ENCODE measurements at regions not wholly inside any gene's neighbourhood (a gene's known extent, or its start where the extent isn't known, plus 50 kb on each side); places are given as distances from the start of the nearest gene placed in this dataset.

DNA sequence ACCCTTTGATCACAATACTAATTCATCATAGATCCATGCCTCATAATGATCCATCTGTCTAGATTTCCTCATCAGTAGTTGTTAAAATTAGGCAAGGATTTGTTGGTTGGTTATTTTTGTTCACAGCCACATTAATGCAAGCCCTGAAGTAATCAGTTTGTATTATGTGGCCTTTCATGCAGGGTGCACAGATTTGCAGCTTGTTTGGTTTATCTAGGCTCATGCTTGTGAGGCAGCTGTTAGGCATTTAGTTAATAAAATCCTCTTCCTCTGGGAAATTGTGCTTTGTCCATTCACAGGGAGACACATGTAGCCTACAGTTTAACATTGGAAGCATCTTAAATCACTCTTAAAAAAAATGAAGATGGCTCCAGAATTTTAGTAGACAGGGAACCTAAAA lies 162.8 kb upstream of the ZNF385D start:
- H3K79me2 ChIP-seq (ENCODE audit: insufficient read depth, low read length) = no peaks in the 10 kb centered on the region
- no peak overlapping the region for H3K27ac ChIP-seq (ENCODE audit: low read depth, low read length, poor library complexity, severe bottlenecking)
- no peaks in the 10 kb centered on the region for H3K36me3 ChIP-seq (ENCODE audit: insufficient read depth, low read length)
- no peaks in the 10 kb centered on the region for H3F3A ChIP-seq (ENCODE audit: insufficient read depth, low read length)
- H3K9me3 ChIP-seq (ENCODE audit: low read length) = no peaks in the 10 kb centered on the region
- no peak for TF ChIP-seq EZH2 (IDR thresholded peaks at IDR 0.05; ENCODE audit: borderline replicate concordance, low read length)
- no peak for TF ChIP-seq CTCF (IDR thresholded peaks at IDR 0.05; ENCODE audit: low read length)
- no peak overlapping the region for H3K4me2 ChIP-seq (ENCODE audit: low read length)
- H3K4me1 ChIP-seq (ENCODE audit: insufficient read depth, low read length, severe bottlenecking) = no peaks in the 10 kb centered on the region
- no peak overlapping the region for H3K9ac ChIP-seq (ENCODE audit: low read length)
- H4K20me1 ChIP-seq (ENCODE audit: insufficient read depth, low read length) = no peaks in the 10 kb centered on the region
- no peak overlapping the region for H3K4me3 ChIP-seq (ENCODE audit: low read depth, low read length, poor library complexity, severe bottlenecking)
- H3K27me3 ChIP-seq (ENCODE audit: insufficient read depth, low read length) = no peaks in the 10 kb centered on the region
- no peak overlapping the region for H2AFZ ChIP-seq (ENCODE audit: low read length)
- no peaks in the 10 kb centered on the region for H3K9me2 ChIP-seq (ENCODE audit: low read depth, low read length)

DNA sequence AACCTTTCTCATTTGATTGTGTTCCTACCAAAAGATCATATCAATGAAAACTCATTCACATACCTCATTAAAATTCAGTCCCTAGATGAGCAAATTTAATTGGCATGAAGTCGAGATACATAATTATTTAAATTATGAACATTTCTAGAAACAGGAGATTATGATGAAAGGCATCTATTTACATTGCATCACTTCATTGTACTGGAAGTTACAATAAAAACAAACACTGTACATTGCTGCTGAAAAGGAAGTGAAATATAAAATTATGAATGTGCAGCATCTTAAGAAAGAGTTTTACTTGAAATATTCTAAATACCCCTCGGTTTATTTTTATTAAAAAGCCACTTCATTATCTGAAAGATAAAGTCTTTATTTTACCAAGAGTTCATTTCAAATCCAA lies 163.4 kb upstream of the ZNF385D start:
- Histone ChIP-seq H3K9me2 (ENCODE audit: low read depth, low read length) (no peaks in the 10 kb centered on the region), H3K9me3 (ENCODE audit: low read length) (no peaks in the 10 kb centered on the region), H3K27ac (ENCODE audit: low read depth, low read length, poor library complexity, severe bottlenecking) (no peak overlapping the region), H3K4me1 (ENCODE audit: insufficient read depth, low read length, severe bottlenecking) (no peaks in the 10 kb centered on the region), H2AFZ (ENCODE audit: low read length) (no peak overlapping the region), H3K79me2 (ENCODE audit: insufficient read depth, low read length) (no peaks in the 10 kb centered on the region), H3K27me3 (ENCODE audit: insufficient read depth, low read length) (no peaks in the 10 kb centered on the region), H3K36me3 (ENCODE audit: insufficient read depth, low read length) (no peaks in the 10 kb centered on the region), H3K4me3 (ENCODE audit: low read depth, low read length, poor library complexity, severe bottlenecking) (no peak overlapping the region), H4K20me1 (ENCODE audit: insufficient read depth, low read length) (no peaks in the 10 kb centered on the region), H3K4me2 (ENCODE audit: low read length) (no peak overlapping the region), H3F3A (ENCODE audit: insufficient read depth, low read length) (no peaks in the 10 kb centered on the region), H3K9ac (ENCODE audit: low read length) (no peak overlapping the region)
- no peak for TF ChIP-seq EZH2 (IDR thresholded peaks at IDR 0.05; ENCODE audit: borderline replicate concordance, low read length)
- TF ChIP-seq CTCF (IDR thresholded peaks at IDR 0.05; ENCODE audit: low read length) = no peak

DNA sequence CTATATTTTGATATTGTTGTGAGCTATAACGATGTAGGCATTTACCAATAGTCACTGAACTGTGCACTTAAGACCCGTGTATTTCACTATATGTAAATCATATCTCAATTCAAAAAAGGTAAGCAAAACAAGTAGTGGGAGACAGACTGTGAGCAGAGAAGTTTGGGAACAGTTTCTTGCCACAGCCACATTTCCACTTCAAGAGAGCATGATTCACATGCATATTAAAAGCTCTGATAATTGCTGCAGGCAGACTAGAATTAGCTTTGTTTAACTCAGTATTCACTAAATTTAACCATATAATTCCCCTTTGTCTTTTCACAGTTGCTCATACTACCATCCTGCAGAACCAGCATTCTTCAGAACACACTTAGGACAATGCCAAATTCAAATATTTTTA lies 168.4 kb upstream of the ZNF385D start:
- Histone ChIP-seq H3K79me2 (ENCODE audit: insufficient read depth, low read length) (no peaks in the 10 kb centered on the region), H4K20me1 (ENCODE audit: insufficient read depth, low read length) (no peaks in the 10 kb centered on the region), H3K27me3 (ENCODE audit: insufficient read depth, low read length) (no peaks in the 10 kb centered on the region), H3K4me3 (ENCODE audit: low read depth, low read length, poor library complexity, severe bottlenecking) (no peak overlapping the region), H3F3A (ENCODE audit: insufficient read depth, low read length) (no peaks in the 10 kb centered on the region), H3K9me2 (ENCODE audit: low read depth, low read length) (no peaks in the 10 kb centered on the region), H3K9me3 (ENCODE audit: low read length) (no peaks in the 10 kb centered on the region), H3K36me3 (ENCODE audit: insufficient read depth, low read length) (no peaks in the 10 kb centered on the region), H2AFZ (ENCODE audit: low read length) (no peak overlapping the region), H3K27ac (ENCODE audit: low read depth, low read length, poor library complexity, severe bottlenecking) (no peak overlapping the region), H3K9ac (ENCODE audit: low read length) (no peak overlapping the region), H3K4me2 (ENCODE audit: low read length) (no peak overlapping the region), H3K4me1 (ENCODE audit: insufficient read depth, low read length, severe bottlenecking) (no peaks in the 10 kb centered on the region)
- TF ChIP-seq EZH2 (IDR thresholded peaks at IDR 0.05; ENCODE audit: borderline replicate concordance, low read length) = no peak
- no peak for TF ChIP-seq CTCF (IDR thresholded peaks at IDR 0.05; ENCODE audit: low read length)
